HG02943 (cell line): ENCODE measurements at regions not wholly inside any gene's neighbourhood (a gene's known extent, or its start where the extent isn't known, plus 50 kb on each side); places are given as distances from the start of the nearest gene placed in this dataset.

Source experiments
- ATAC-seq: cut with Tn5 transposase; IDR thresholded peaks from one replicate; pipeline ENCODE4 v1.9.1; 2021; ENCODE audit warnings: mild to moderate bottlenecking, low read depth, moderate library complexity; ENCODE audit not compliant: unreplicated experiment

DNA sequence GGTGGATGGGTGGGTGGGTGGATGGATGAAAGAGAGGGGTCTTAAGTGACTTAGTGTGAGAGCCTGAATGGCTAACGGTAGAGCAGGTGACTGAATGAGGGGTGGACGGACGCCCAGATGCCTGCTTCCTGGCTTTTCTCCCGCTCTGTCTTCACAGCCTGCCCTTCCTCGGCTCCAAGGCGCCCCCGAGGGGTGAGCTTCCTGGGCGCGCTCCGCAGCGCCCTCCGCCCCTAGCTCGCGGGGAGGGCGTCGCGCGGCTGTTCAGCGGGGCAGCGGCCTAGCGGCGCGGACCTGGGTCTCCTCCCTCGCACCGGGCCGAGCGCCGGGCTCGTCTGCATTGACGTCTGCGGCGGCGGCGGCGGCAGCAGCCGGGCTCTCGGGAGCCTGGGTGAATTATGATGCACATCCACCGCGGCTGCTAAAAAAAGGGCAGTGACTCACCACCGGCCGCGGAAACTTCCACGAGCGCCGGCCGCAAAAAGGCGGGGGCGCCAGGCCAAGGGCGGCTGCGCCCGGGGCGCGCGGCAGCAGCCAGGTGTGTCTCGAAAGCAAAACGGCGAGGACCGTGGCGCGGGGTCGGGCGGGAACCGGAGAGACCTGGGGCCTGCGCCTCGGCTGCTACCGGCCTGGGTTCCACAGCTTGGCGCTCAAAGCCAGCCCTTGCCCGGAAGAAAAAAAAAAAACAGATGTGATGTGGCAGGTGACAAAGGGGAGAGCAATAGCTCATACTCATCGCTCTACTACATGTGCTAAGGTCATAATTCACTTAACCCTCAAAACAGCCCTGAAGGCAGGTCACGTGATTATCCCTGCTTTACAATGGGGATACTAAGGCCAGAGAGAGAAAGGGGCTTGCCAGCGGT is 143.0 kb upstream of the ADRA1B start:
- peak; percentile 70 for ATAC-seq

DNA sequence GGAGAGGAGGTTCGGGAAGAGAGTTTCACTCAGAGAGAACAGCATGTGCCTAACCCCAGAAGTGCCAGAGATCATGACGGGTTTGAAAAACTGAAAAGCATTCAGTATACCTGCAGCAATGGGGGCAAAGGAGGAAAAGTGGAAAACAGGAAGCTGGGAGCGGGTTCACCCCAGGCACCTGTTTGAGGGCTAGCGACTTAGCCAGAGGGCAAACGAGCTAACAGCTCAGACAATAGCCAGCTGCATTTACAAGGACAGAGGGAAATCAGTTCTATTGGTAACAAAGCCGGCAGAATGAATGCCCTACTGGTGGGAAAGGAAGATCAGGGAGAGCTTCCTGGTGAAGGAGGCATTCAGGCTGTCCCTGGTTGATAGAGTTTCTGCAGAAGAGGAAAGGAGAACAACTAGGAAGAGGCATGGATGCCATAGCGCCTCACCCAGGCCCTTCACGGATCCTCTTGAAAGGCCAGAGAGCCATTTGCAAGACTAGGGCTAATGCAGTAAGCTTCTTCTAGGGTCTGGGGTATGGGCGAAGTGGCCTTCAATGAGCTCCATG is 141.7 kb upstream of the ADRA1B start:
- no peak for ATAC-seq

DNA sequence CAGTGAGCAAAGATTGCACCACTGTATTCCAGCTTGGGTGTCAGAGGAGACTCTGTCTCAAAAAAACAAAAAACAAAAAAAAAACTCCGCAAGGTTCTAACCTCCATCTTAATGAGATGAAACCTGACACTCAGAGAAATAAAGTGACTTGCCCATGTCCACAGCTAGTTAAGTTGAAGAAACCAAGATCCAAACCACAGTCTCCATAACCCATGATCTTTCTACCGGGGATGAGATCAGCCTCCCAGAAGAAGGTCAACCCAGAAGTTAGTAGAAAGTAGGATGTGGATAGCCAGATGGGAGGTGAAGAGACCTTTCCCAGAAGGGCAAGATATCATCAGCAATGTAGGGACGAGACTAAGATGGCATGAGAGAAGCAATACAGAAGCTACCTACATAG is 140.4 kb upstream of the ADRA1B start:
- no peak for ATAC-seq

DNA sequence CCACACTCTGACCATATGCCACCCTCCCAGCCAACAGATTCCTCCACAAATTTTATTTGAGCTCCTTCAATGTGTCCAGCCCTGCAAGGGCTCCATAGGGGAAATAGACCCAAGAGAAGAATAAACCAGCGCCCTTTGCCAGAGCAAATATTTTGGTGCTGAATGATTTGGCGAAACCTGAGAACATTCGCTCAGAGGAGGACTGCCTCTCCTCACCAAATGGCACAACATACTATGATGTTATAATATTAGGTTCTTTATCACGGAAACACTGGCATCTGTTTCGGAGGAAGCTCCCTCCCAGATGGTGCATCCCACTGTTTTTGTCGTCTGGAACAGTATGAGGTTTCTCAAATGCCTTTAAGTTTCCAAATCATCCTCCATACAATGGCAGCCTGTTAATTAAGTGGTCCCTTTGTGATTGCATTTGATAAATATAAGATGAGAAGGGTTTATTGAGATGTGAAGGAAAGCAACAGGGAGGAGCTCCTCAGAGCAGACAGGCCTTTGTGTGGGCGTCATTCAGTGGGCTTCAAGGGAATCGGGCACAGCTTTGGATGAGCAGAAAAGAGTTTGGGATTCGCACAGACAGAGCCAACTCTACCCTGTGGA is 139.1 kb upstream of the ADRA1B start:
- no peak for ATAC-seq

DNA sequence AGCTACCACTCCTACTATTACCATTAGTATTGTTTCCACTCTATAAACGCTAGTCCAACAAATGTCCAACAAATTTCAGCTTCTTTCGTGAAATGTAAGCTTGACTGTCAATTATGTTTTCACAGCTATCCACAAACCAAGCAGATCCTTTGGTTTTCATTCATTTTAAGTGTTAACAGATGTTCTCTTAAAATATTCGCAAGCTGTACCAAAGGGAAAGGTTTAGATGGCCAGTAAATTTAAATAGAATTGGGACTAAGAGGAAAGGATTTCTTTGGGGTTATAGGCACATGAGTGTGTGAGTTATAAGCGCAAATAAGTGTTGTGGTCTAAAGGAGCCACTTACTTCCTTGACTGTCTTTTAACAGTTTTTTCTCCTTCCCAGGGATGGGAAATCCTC is 136.8 kb upstream of the ADRA1B start:
- no peak for ATAC-seq

DNA sequence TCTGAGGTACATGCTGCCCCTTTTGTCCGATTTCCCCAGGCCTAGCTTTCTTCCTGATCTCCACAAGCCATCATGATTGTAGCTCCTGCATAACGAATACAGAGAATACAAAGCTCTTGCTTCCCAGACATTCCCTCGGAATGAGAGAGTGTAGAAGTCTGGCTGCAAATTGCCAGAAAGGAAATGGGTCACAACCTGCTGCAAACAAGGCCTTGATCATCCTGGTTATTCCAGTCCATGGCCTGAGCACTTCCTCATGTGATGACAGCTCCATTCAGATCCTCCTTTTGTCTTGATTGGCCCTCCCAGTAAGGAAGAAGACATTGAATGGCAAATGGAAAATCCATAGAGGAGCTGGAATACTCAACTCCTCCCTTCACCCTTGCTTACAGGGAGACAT is 136.0 kb upstream of the ADRA1B start:
- ATAC-seq, result no peak

DNA sequence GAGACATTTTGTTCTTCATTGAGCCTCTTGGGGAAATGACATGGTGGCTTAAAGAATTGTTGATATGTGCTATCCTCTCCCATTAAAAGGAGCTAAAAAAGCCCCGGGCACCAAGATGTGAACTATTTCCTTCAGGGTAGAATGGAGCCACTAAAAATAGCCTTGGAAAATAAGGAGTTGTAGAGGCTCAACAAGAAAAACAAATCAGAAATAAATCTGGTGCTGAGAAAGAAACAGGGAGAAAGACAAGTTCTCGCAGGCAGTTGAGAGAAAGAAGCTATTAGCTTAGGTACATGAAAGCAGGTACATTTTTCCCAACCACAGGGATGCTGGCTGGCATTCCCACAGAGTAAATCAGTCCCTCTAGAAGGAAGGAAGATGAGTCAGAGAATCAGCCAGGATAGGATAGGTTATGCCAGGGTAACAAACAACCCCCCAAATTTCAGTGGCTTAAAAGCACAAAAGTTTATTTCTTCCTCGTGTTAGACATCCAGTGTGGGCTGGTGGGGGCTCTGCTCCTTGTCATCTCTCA is 134.6 kb upstream of the ADRA1B start:
- no peak for ATAC-seq

DNA sequence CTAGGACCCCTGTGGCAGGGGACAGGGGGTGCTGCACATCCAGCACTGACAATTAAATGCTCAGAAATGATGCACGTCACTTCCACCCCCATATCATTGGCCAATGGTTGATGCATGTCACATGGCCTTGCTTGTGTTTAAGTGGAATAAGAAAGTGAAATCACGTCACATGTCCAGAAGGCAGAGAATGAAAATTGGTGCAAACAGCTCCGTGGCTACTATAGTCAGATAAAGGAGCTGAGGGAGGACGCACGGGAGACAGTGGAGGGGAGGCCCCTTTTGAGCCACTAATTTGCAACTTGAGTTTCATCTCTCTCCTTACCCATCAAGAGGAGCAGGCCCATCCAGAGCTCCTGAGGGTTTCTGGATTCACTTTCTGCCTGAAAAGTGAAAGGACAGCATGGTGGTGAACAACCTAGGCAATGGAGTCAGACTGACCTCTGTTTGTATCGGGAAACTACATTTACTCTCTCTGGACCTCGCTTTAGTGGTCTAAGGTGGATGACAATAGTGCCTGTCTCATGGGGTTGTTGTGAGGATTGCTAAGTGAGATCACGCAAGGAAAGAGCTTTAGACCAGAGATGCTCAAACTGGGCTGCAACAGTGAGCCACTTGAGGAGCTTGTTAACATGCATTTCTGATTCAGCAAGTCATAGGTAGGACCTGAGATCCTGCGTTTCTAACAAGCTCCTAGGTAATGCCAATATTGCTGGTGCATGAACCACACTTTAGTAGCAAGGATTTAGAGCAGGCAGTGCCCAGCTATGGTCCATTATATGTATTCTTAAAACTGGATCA is 133.9 kb upstream of the ADRA1B start:
- ATAC-seq, result no peak

DNA sequence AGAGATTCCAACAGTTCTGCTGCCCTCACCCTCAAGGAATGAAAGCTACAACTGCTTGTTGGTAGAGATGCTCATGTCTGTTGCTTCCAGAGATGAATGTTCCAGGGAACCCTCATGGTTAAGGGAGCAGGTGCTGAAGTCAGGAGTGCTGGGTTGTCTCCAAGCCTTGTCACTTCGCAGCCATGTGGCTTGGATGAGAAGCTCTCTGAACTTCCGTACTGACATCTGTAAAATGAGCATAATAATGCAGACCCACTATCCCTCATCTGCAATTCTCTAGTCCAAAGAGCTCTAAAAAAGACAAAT is 133.3 kb upstream of the ADRA1B start:
- no peak for ATAC-seq

DNA sequence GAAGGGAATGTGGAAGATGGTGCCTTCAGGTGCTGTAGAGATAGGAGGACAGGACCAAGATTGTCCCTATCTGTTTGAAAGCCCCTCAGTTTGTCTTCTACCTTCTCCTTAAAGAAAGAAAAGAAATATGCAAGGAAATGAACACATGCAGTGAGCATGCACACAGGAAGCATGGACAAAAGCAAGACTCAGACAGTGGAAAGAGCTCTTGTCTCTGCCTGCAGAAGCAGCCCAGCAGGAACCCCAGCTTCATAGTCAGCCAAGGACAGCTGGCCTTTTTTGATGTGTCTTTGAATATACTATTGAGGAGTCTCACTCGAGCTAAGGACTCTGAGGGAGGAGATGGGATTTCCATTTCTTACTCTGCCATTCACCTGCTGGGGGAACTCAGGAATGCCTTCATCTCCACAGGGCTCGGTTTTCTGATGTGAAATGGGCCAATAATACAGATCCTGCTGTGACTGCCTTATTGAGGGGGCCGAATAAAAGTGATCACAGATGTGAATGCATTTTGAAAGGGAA is 132.5 kb upstream of the ADRA1B start:
- no peak for ATAC-seq

DNA sequence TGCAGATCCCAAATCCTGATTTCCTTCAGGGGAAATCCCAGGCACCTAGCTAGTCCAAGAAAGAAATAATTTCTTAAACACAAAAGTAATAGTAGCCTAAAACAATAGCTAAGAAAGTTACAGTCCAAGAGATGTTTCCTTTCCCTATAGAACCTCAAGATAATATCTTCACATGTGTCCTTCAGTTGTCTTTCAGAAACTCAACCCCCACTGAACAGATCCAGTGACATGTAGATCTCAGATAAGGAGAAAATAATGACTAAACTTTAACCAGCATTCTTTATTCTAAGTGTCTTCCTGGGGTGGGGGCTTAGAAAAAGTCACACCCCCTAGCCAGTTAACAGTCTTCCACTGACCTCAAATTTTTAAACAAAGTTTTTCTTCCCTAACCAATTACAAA is 131.3 kb upstream of the ADRA1B start:
- ATAC-seq, result no peak

DNA sequence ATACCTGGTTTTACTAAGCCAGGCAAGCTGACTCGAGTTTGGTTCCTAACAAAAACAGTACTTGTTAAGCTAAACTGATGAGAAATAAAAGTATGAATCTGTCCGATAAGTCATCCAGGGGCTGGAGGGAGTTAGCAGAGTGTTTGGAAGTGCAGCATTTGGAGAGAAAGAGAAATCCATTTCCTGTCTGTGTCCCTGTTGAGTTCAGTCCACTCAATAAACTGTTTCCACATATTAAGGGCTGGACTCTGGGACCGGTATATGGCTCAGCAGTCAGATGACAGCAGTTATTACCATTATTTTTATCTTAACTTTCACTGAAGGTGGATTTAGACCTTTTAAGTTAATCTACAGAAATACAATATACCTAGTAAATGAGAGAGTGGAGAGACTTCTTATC is 130.6 kb upstream of the ADRA1B start:
- no peak for ATAC-seq

DNA sequence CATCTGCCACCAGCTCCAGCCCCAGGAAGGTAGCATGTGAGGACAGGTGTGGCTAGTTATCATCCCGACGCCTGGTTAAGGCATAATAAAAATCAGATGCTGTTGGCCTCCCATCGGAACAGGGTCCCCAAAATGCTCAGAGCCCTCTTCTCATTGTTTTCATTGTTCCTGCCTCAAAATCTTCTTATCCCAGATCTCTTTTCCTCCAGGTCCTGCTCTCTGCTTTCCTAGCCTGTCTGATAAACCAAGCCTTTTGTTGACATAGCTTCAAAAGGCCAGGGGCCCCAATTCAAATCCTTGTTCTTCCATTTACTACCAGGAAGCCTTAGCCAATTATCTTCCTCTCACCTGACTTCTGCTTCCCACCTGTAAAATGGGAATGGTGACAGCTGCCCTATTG is 130.1 kb upstream of the ADRA1B start:
- ATAC-seq, result no peak

DNA sequence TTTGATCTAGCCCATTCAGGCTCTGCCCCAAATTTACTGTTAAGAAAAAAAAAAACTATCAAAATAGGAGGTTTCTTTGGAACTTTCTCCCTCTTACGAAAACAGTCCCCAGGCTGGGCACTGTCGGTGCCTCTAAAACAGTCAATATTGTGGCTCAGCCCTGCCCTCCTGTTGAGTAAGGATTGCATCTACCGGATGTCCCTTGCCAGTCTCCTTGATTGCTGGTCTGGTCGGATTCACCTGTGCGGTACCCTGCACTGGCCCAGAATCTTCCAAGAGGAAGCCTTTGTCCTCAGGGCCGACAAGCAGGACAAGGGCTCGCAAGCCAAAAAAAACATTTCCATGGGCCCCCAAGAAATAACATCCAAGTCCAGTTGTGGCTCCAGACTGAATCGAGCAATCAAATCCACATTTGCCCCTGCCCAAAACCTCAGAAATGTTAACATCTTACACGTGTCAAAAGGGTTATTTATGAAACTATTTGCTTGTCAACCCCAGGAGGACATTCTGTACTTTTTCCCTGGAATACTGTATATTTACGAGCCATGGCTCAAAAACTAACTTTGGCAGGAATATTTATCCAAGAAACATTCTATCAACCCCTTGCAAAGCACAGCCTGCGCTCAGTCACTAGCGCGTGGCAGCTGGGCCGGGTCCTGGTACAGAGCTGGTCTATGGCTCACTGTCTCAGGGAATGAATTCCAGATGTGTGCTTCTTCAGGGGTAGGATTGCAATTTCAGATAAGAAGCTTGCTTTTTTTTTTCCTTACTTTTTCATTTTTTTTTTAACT is 129.2 kb upstream of the ADRA1B start:
- ATAC-seq, result no peak

DNA sequence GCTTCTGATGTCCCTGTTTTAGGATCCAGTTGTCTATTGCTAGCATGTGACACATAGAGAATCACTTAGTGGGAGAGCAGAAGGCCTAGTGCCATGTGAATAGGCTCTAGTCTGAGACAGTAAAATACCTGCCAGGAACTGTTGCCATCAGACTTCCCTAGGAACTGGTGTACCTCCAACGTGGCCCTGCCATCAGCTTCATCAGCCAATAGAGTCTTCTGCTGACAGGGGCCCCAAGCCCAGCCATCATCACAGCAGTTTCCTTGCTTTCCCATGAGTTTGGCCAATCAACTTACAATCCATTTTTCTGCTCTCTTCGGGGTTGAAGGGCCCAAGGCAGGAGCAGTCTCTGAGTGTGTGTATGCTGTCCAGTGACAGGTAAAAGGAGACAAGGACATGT is 128.4 kb upstream of the ADRA1B start:
- ATAC-seq, result no peak

DNA sequence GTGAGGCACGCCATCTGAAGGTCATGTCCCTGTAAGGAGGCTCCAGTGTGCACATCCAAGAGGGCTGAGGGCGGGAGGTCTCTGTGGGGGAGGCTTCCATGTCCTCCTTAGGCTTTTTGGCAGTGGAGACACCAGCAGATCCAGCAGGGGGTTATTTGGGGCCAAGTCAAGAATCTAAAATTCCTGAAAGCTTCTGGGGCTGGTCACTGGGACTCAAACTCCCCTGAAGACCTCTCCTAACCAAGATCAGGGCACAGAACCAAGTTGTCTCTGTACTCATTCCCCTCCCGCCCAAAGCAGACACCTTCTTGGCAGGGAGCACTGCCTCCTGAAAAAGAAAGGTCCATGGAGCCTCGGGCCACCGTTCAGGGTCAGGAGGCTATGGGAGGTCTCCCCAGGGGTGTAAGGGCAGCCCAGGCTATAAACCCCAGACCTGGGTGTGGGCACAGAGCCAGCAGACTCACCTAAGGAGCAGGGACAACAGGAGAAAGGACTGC is 127.4 kb upstream of the ADRA1B start:
- ATAC-seq, result no peak

DNA sequence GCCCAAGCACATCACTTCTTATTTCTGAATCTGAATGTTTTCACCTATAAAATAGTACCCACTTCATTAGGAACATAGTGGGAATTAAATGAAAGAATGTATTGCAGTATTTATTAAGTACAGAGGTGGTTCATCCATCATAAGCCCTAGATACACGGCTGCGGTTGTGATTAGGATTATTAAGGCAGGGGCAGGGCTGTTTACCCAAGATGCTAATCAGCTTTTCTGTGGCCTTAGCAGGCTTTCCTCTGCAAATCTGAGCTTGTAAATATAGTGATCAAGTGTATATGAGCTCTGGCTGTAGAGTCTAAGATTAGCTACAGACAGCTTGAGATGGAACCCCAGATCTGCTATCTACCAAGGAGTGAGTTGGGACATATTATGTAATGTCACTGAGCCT is 124.1 kb upstream of the ADRA1B start:
- ATAC-seq, result no peak

DNA sequence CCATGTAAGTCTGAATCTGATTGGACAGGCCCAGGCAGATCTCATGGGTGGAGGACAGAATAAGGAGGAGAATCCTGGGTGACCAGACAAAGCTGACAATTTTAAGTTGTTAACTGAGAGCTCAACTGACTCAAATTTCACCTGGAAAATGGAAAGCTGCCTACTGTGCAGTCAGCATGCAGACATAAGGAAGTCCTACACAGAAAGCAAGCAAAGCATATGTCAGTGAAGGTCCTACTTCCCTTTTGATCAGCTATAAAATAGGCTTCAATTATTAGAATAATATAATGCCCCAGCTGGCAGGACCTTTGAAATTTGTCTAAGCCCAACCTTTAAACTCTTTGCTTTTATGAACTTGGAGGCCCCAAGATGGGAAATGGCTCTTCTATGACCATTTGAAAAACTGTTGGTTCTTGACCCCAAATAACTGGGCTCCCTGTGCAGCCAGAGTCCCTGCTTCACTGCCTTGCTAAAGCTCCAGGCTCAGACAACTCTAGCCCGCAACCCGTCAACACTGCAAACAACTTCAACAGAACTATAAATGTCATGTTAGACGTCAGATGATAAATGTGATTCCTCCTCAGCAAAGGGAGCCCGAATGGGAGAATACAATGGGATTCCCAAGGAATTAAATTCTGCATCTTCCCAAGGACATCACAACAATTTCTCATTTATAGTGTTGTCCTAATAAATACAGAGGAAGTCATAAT is 118.9 kb upstream of the ADRA1B start:
- ATAC-seq, result no peak

DNA sequence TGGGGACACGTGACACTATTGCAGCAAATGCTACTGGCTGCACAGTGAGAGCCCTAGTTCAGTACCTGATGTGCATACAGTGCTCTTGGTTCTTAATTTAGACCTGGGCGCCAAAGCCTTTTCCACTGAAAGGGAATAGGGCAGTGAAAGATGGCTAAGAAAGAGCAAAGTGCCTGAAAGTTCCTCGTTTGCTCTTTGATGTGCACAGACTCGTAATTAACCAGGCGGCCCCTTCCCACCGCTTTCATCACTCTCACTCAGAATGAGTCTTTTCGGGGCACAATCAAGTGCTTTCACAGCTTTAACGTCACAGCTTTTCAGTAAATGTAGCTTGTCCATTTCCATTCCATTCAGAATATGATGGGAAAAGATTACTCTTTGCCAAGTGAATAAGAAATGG is 116.6 kb upstream of the ADRA1B start:
- no peak for ATAC-seq
